ENCODE measurements at regions not wholly inside any gene's neighbourhood (a gene's known extent, or its start where the extent isn't known, plus 50 kb on each side); places are given as distances from the start of the nearest gene placed in this dataset.
"Not testable (repeated sequence)": the region's sequence is repeated elsewhere in the genome, so short reads cannot be mapped to it uniquely, and the experiment has no call there.

- no peak for DNase-seq
These were observed 522.4 kb upstream of the NAALADL2 start for GRCh38 chr3:174336784-174337183.

- DNase-seq = no peak
These were observed 521.9 kb upstream of the NAALADL2 start for GRCh38 chr3:174337227-174337626.

GRCh38 chr3:174340624-174341587 lies 518.2 kb upstream of the NAALADL2 start:
- DNase-seq = no peak

GRCh38 chr3:174342171-174342570 lies 517.0 kb upstream of the NAALADL2 start:
- no peak for DNase-seq

- no peak for DNase-seq
These were observed 516.1 kb upstream of the NAALADL2 start for GRCh38 chr3:174342941-174343501.

GRCh38 chr3:174346141-174346540 lies 513.0 kb upstream of the NAALADL2 start:
- DNase-seq = no peak

GRCh38 chr3:174346571-174346970 lies 512.6 kb upstream of the NAALADL2 start:
- no peak for DNase-seq

- no peak for DNase-seq
These were observed 511.5 kb upstream of the NAALADL2 start for GRCh38 chr3:174347474-174348138.

GRCh38 chr3:174352227-174352626 lies 506.9 kb upstream of the NAALADL2 start:
- no peak for DNase-seq

GRCh38 chr3:174355505-174355904 lies 503.6 kb upstream of the NAALADL2 start:
- DNase-seq = peak; percentile 31

GRCh38 chr3:174356596-174356995 lies 502.5 kb upstream of the NAALADL2 start:
- no peak for DNase-seq

- DNase-seq = no peak
These were observed 500.9 kb upstream of the NAALADL2 start for GRCh38 chr3:174358252-174358651.

GRCh38 chr3:174362556-174362955 lies 496.6 kb upstream of the NAALADL2 start:
- DNase-seq = no peak

GRCh38 chr3:174363256-174363655 lies 495.9 kb upstream of the NAALADL2 start:
- DNase-seq = no peak

GRCh38 chr3:174365796-174366195 lies 493.3 kb upstream of the NAALADL2 start:
- no peak for DNase-seq

GRCh38 chr3:174366904-174367303 lies 492.2 kb upstream of the NAALADL2 start:
- DNase-seq = not testable (repeated sequence)

GRCh38 chr3:174376346-174376745 lies 482.8 kb upstream of the NAALADL2 start:
- DNase-seq = no peak

- no peak for DNase-seq
These were observed 482.0 kb upstream of the NAALADL2 start for GRCh38 chr3:174377096-174377495.

- DNase-seq = no peak
These were observed 481.4 kb upstream of the NAALADL2 start for GRCh38 chr3:174377684-174378083.

GRCh38 chr3:174382878-174383277 lies 476.3 kb upstream of the NAALADL2 start:
- no peak for DNase-seq

GRCh38 chr3:174387736-174388135 lies 471.4 kb upstream of the NAALADL2 start:
- DNase-seq = no peak

GRCh38 chr3:174397848-174398247 lies 461.3 kb upstream of the NAALADL2 start:
- DNase-seq = no peak

- DNase-seq = no peak
These were observed 460.4 kb upstream of the NAALADL2 start for GRCh38 chr3:174398761-174399160.

- DNase-seq = no peak
These were observed 455.3 kb upstream of the NAALADL2 start for GRCh38 chr3:174403831-174404230.

Measured in DMS153 (cell line).